CD14-positive monocyte (primary cell): ENCODE measurements at regions not wholly inside any gene's neighbourhood (a gene's known extent, or its start where the extent isn't known, plus 50 kb on each side); places are given as distances from the start of the nearest gene placed in this dataset.

Experiments used
- DNase-seq, 3 donors: peaks; one replicate each; pipeline ENCODE4 v3.0.0-alpha.2; 2011 to 2022
- H2AFZ ChIP-seq: 2 replicates; pipeline ENCODE4 v1.6.0; 2012; ENCODE audit warnings: mild to moderate bottlenecking, low read depth, low read length, inconsistent platforms; ENCODE audit not compliant: insufficient read depth, poor library complexity, severe bottlenecking
- H3K27ac ChIP-seq, 2 donors: 1 replicate in 1 of 2; 2 replicates in 1 of 2; pipeline ENCODE4 v1.5.1; 2012 to 2013; ENCODE audit warnings: low read length in 2 of 2, control low read depth in 1 of 2, inconsistent platforms in 1 of 2, low read depth in 1 of 2, mild to moderate bottlenecking in 1 of 2
- H3K27me3 ChIP-seq, 2 donors: one replicate each; pipeline versions ENCODE4 v1.6.0 to v1.6.1; 2011 to 2013; ENCODE audit warnings: low read length in 2 of 2; ENCODE audit not compliant: control insufficient read depth in 2 of 2, insufficient read depth in 2 of 2
- H3K36me3 ChIP-seq, 2 donors: replicated peaks in 1 of 2; 1 replicate in 1 of 2; 2 replicates in 1 of 2; pipeline versions ENCODE4 v1.5.1 to v1.6.1; 2012 to 2013; ENCODE audit warnings: low read length in 2 of 2, control low read depth in 1 of 2, inconsistent platforms in 1 of 2, mild to moderate bottlenecking in 1 of 2; ENCODE audit not compliant: insufficient read depth in 2 of 2, control insufficient read depth in 1 of 2
- H3K4me1 ChIP-seq, 2 donors: 1 replicate in 1 of 2; 2 replicates in 1 of 2; pipeline versions ENCODE4 v1.5.1 to v1.6.1; 2012 to 2013; ENCODE audit warnings: low read length in 2 of 2, control low read depth in 1 of 2, inconsistent platforms in 1 of 2, mild to moderate bottlenecking in 1 of 2, moderate library complexity in 1 of 2; ENCODE audit not compliant: insufficient read depth in 2 of 2, control insufficient read depth in 1 of 2
- H3K4me2 ChIP-seq: replicated peaks from 2 replicates; pipeline ENCODE3; 2012; ENCODE audit warnings: low read length, moderate library complexity, mild to moderate bottlenecking; ENCODE audit not compliant: poor library complexity, severe bottlenecking; ENCODE audit errors: extremely low read depth
- H3K4me3 ChIP-seq, 3 experiments: fragments of 200-600 bp in 1 of 3; sonication (generic) in 1 of 3; replicated peaks in 1 of 3; 1 replicate in 2 of 3; 2 replicates in 1 of 3; pipeline ENCODE4 v1.5.1; 2011 to 2013; ENCODE audit warnings: low read length in 3 of 3, mild to moderate bottlenecking in 3 of 3, control low read depth in 2 of 3, low read depth in 2 of 3, inconsistent platforms in 1 of 3, moderate library complexity in 1 of 3
- H3K79me2 ChIP-seq: 2 replicates; pipeline ENCODE4 v1.6.0; 2012; ENCODE audit warnings: mild to moderate bottlenecking, control low read depth, inconsistent platforms, low read length, moderate library complexity; ENCODE audit not compliant: insufficient read depth
- H3K9ac ChIP-seq: 2 replicates; pipeline ENCODE4 v1.6.0; 2017; ENCODE audit warnings: low read length, mild to moderate bottlenecking; ENCODE audit not compliant: insufficient read depth, poor library complexity, severe bottlenecking
- H3K9me3 ChIP-seq, 2 donors: replicated peaks in 1 of 2; 1 replicate in 1 of 2; 2 replicates in 1 of 2; pipeline versions ENCODE4 v1.5.1 to v1.6.1; 2012 to 2013; ENCODE audit warnings: low read length in 2 of 2, control low read depth in 1 of 2; ENCODE audit not compliant: control insufficient read depth in 1 of 2, insufficient read depth in 1 of 2
- H4K20me1 ChIP-seq: 2 replicates; pipeline ENCODE4 v1.6.0; 2012; ENCODE audit warnings: mild to moderate bottlenecking, low read length, control low read depth, moderate library complexity; ENCODE audit not compliant: insufficient read depth
- H3K27ac Mint-ChIP-seq, 7 donors: one replicate each; pipeline ENCODE4 v1.8.0; 2020; ENCODE audit warnings: mild to moderate bottlenecking in 7 of 7, mixed read lengths in 7 of 7, moderate library complexity in 6 of 7, inconsistent platforms in 2 of 7
- H3K27me3 Mint-ChIP-seq, 3 donors: one replicate each; pipeline ENCODE4 v1.8.0; 2021 to 2022; ENCODE audit warnings: low read depth in 3 of 3, mild to moderate bottlenecking in 3 of 3, mixed read lengths in 3 of 3, moderate library complexity in 3 of 3, inconsistent platforms in 1 of 3
- H3K36me3 Mint-ChIP-seq, 2 donors: one replicate each; pipeline ENCODE4 v1.8.0; 2020; ENCODE audit warnings: mixed read lengths in 2 of 2, inconsistent platforms in 1 of 2, mild to moderate bottlenecking in 1 of 2
- H3K4me1 Mint-ChIP-seq: one replicate; pipeline ENCODE4 v1.8.0; 2020; ENCODE audit warnings: mild to moderate bottlenecking, mixed read lengths
- H3K4me3 Mint-ChIP-seq, 2 donors: one replicate each; pipeline ENCODE4 v1.8.0; 2020; ENCODE audit warnings: mild to moderate bottlenecking in 2 of 2, mixed read lengths in 2 of 2, moderate library complexity in 1 of 2
- H3K9me3 Mint-ChIP-seq, 7 donors: one replicate each; pipeline ENCODE4 v1.8.0; 2020 to 2022; ENCODE audit warnings: mixed read lengths in 7 of 7, mild to moderate bottlenecking in 6 of 7, moderate library complexity in 6 of 7, inconsistent platforms in 2 of 7
- WGBS: methylation state at CpG from one replicate; pipeline ENCODE4 v1.1.5; 2013; ENCODE audit warnings: missing lambda C conversion rate; ENCODE audit not compliant: insufficient coverage; 5-methylcytosine and 5-hydroxymethylcytosine counted together
- intact Hi-C, 2 donors: fragments of 100-400 bp; cut with micrococcal nuclease; formaldehyde crosslinking; loops; one replicate each; pipeline versions ENCODE4 v1.15.0 to v1.15.1; 2023
- TF ChIP-seq, protein P1 (sequence below): fragments of 200-600 bp; IDR thresholded peaks from one replicate; pipeline ENCODE4 v1.8.0; 2022; ENCODE audit warnings: antibody characterized with exemption, mild to moderate bottlenecking

- no peak overlapping the region for H2AFZ ChIP-seq
- no peaks in the 10 kb centered on the region for H4K20me1 ChIP-seq
- no CpG with 5 or more reads among the region's 7 CpGs for WGBS
- Mint-ChIP-seq H3K4me1 (no peaks in the 10 kb centered on the region), H3K36me3 (no peaks in the 10 kb centered on the region), H3K27ac (no peak overlapping the region), H3K27me3 (peaks cover 0 to 4% (median 0%) of the 10 kb centered on the region in 3 donors), H3K4me3 (no peak overlapping the region), H3K9me3 (peaks cover 0 to 2% (median 0%) of the 10 kb centered on the region in 7 donors)
- H3K9me3 ChIP-seq = no peaks in the 10 kb centered on the region
- no peak overlapping the region for H3K9ac ChIP-seq
- H3K4me2 ChIP-seq = no peak overlapping the region
- no peak for DNase-seq
- intact Hi-C loops = no loop called here
- no peak overlapping the region for H3K27ac ChIP-seq
- H3K4me1 ChIP-seq = no peaks in the 10 kb centered on the region
- no peaks in the 10 kb centered on the region for H3K27me3 ChIP-seq
- TF ChIP-seq, protein P1, sequence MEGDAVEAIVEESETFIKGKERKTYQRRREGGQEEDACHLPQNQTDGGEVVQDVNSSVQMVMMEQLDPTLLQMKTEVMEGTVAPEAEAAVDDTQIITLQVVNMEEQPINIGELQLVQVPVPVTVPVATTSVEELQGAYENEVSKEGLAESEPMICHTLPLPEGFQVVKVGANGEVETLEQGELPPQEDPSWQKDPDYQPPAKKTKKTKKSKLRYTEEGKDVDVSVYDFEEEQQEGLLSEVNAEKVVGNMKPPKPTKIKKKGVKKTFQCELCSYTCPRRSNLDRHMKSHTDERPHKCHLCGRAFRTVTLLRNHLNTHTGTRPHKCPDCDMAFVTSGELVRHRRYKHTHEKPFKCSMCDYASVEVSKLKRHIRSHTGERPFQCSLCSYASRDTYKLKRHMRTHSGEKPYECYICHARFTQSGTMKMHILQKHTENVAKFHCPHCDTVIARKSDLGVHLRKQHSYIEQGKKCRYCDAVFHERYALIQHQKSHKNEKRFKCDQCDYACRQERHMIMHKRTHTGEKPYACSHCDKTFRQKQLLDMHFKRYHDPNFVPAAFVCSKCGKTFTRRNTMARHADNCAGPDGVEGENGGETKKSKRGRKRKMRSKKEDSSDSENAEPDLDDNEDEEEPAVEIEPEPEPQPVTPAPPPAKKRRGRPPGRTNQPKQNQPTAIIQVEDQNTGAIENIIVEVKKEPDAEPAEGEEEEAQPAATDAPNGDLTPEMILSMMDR = no peak
- H3K4me3 ChIP-seq = no peak overlapping the region
- H3K36me3 ChIP-seq = no peaks in the 10 kb centered on the region
- H3K79me2 ChIP-seq = no peaks in the 10 kb centered on the region
These were observed 339.9 kb downstream of the KCNS3 start for GRCh38 chr2:18218160-18218933.

DNA sequence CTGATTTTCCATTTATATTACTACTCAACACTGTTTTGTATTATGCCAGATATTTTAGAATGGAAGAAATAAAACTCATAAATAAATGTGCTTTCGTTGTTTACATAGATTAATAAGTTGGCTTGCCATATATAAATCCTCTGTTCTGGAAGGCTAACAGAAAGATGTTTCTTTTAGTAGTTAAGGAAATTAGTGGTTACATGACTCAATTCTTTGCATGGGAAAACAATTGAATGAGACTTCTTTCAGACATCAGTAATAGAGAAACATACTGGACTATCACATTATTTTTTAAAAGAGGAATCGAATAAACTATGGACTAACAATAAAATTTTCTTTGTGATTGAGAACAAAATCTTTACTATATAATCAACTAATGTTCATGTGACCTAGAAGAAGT is 336.5 kb downstream of the KCNS3 start:
- no peaks in the 10 kb centered on the region for H3K36me3 ChIP-seq
- intact Hi-C loops = no loop called here
- TF ChIP-seq, protein P1 = no peak
- Mint-ChIP-seq H3K27ac (no peak overlapping the region), H3K9me3 (peaks cover 0 to 2% (median 0%) of the 10 kb centered on the region in 7 donors), H3K27me3 (peaks cover 0 to 4% (median 0%) of the 10 kb centered on the region in 3 donors), H3K4me3 (no peak overlapping the region), H3K4me1 (no peaks in the 10 kb centered on the region), H3K36me3 (no peaks in the 10 kb centered on the region)
- no peaks in the 10 kb centered on the region for H4K20me1 ChIP-seq
- H3K4me3 ChIP-seq = no peak overlapping the region
- DNase-seq = no peak
- no peak overlapping the region for H3K4me2 ChIP-seq
- no CpG with 5 or more reads among the region's 2 CpGs for WGBS
- H3K27ac ChIP-seq = no peak overlapping the region
- no peaks in the 10 kb centered on the region for H3K4me1 ChIP-seq
- no peak overlapping the region for H2AFZ ChIP-seq
- H3K9me3 ChIP-seq = no peaks in the 10 kb centered on the region
- H3K79me2 ChIP-seq = no peaks in the 10 kb centered on the region
- no peak overlapping the region for H3K9ac ChIP-seq
- H3K27me3 ChIP-seq = peaks cover 0 to 2% of the 10 kb centered on the region in 2 donors
